Esophagus squamous epithelium (tissue), 5 donors: ENCODE measurements at regions not wholly inside any gene's neighbourhood (a gene's known extent, or its start where the extent isn't known, plus 50 kb on each side); places are given as distances from the start of the nearest gene placed in this dataset.
"Not testable (repeated sequence)": the region's sequence is repeated elsewhere in the genome, so short reads cannot be mapped to it uniquely, and the experiment has no call there.

Experiments used
- DNase-seq: peaks from one replicate; lab custom pipeline; 2025; lab: John Stamatoyannopoulos, UW
- H3K27ac ChIP-seq, 4 donors: fragments of 200-600 bp; sonication (generic); one replicate each; pipeline ENCODE4 v1.5.1; 2016 to 2019; ENCODE audit warnings: mild to moderate bottlenecking in 1 of 4
- H3K27me3 ChIP-seq, 4 donors: fragments of 200-600 bp; sonication (generic); 1 replicate in 3 of 4; 2 replicates in 1 of 4; pipeline versions ENCODE4 v1.5.1 to v1.6.0; 2017 to 2021; ENCODE audit warnings: antibody characterized with exemption in 1 of 4
- H3K36me3 ChIP-seq, 3 donors: fragments of 200-600 bp; sonication (generic); one replicate each; pipeline ENCODE4 v1.5.1; 2016 to 2019
- H3K4me1 ChIP-seq, 3 donors: fragments of 200-600 bp; sonication (generic); one replicate each; pipeline ENCODE4 v1.5.1; 2017 to 2019
- H3K4me3 ChIP-seq, 4 donors: fragments of 200-600 bp; sonication (generic); 1 replicate in 3 of 4; 2 replicates in 1 of 4; pipeline ENCODE4 v1.5.1; 2016 to 2019; ENCODE audit warnings: mild to moderate bottlenecking in 2 of 4, moderate library complexity in 1 of 4
- H3K9me3 ChIP-seq, 3 donors: fragments of 200-600 bp; sonication (generic); one replicate each; pipeline ENCODE4 v1.5.1; 2016 to 2019
- CTCF ChIP-seq, 6 experiments: fragments of 450-650 bp in 4 of 6; fragments of 200-600 bp in 2 of 6; sonication (generic) in 2 of 6; IDR thresholded peaks; one replicate each; pipeline ENCODE4 v1.5.1; 2016 to 2019; ENCODE audit warnings: antibody characterized with exemption in 6 of 6, mild to moderate bottlenecking in 4 of 6, moderate library complexity in 4 of 6
- POLR2A ChIP-seq, 4 donors: fragments of 450-650 bp; IDR thresholded peaks; one replicate each; pipeline ENCODE4 v1.6.1; 2017; ENCODE audit warnings: antibody characterized with exemption in 4 of 4, mild to moderate bottlenecking in 4 of 4, moderate library complexity in 3 of 4
- WGBS, 2 donors: methylation state at CpG; one replicate each; pipeline ENCODE4 v1.1.5; 2018; 5-methylcytosine and 5-hydroxymethylcytosine counted together
- intact Hi-C: fragments of 100-400 bp; cut with DNase I; formaldehyde crosslinking; loops from one replicate; pipeline ENCODE4 v1.15.0; 2022
- donor health status: DM: yes; HTN: yes; CAD: no.

DNA sequence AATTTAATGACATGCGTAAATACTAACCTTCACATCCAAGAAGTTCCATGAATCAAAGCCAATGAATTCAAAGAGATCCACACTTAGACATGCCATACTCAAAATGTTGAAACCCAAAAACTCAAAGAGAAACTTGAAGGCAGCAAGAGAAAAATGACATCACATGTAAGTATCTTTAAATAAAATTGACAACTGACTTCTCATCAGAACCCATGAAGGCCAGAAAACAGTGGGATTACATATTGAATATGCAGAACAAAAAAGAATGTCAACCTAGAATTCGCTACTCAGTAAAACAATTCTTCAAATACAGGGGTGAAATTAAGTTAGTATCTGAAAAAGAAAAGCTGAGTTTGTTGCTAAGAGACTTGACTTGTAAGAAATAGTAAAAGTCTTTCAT lies 953.9 kb upstream of the HS3ST1 start:
- Histone ChIP-seq H3K9me3 (peaks cover 0 to 8% (median 0%) of the 10 kb centered on the region in 3 donors), H3K4me3 (no peak overlapping the region), H3K27ac (no peak overlapping the region), H3K4me1 (no peaks in the 10 kb centered on the region), H3K36me3 (no peaks in the 10 kb centered on the region), H3K27me3 (no peaks in the 10 kb centered on the region)
- 72 to 76% methylated on average over 2 of the region's 2 CpGs for WGBS, 2 donors
- no peak for DNase-seq
- intact Hi-C loops, result no loop called here
- TF ChIP-seq POLR2A (IDR thresholded peaks at IDR 0.05), result no peak
- no peak for TF ChIP-seq CTCF (IDR thresholded peaks at IDR 0.05)

DNA sequence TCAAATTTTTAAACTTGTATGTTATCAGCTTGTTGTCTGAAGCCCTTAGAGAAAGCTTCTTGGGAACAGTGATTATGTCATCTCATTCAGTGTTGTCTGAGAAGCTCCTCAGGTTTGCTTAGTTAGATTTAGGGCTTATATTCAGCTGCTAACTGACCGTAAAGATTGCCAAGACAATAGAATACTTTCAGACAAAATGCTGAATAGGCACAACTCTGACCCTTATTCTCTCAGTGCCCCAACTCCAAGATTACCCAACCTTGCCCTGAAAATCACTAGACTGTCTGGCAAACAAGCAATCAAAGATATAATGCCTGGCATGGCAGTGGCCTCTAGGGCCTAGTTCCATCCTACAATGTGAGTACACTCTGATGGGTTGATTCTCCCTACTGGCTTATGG lies 950.5 kb upstream of the HS3ST1 start:
- Histone ChIP-seq H3K4me3 (no peak overlapping the region), H3K27ac (no peak overlapping the region), H3K36me3 (no peaks in the 10 kb centered on the region), H3K27me3 (no peaks in the 10 kb centered on the region), H3K9me3 (peaks cover 0 to 8% (median 0%) of the 10 kb centered on the region in 3 donors), H3K4me1 (no peaks in the 10 kb centered on the region)
- DNase-seq, result no peak
- intact Hi-C loops, result no loop called here
- whole genome bisulfite sequencing, 2 donors, result 100% methylated on average over 1 of the region's 1 CpG; no CpG with 5 or more reads in 1 of the 2 donors
- TF ChIP-seq CTCF (IDR thresholded peaks at IDR 0.05) (no peak), POLR2A (IDR thresholded peaks at IDR 0.05) (no peak)

DNA sequence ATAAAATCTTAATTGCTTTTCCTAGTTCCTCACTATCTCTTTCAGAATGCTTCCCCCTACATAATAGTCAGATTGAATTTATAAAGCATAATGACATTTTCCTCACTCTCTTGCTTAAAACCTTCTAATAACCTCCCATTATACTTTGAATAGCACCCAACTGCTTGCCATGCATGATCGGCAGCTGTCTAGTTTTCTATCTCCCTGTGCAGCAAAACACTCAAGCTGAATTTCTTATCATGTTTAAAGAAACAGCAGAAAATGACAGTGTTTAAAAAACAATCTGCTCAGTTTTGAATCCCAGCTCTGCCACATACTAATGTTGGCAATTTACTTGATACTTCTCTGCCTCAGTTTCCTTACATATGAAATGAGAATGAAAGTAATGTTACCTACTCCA lies 947.1 kb upstream of the HS3ST1 start:
- WGBS, 2 donors, result 69 to 79% methylated on average over 1 of the region's 1 CpG
- H3K4me3 ChIP-seq, result no peak overlapping the region
- no peak overlapping the region for H3K27ac ChIP-seq
- DNase-seq, result no peak
- no peak for TF ChIP-seq CTCF (IDR thresholded peaks at IDR 0.05)
- TF ChIP-seq POLR2A (IDR thresholded peaks at IDR 0.05), result no peak
- H3K27me3 ChIP-seq, result no peaks in the 10 kb centered on the region
- no peaks in the 10 kb centered on the region for H3K4me1 ChIP-seq
- no peaks in the 10 kb centered on the region for H3K36me3 ChIP-seq
- intact Hi-C loops, result no loop called here
- H3K9me3 ChIP-seq, result peaks cover 0 to 7% (median 0%) of the 10 kb centered on the region in 3 donors

- H3K27me3 ChIP-seq, H3K27ac ChIP-seq, H3K9me3 ChIP-seq, H3K4me3 ChIP-seq, DNase-seq, intact Hi-C loops, H3K36me3 ChIP-seq, H3K4me1 ChIP-seq: not testable (repeated sequence)
- WGBS, 2 donors, result 82 to 83% methylated on average over 4 to 6 of the region's 7 CpGs
Observed at GRCh38 chr4:12365869-12366268, 937.2 kb upstream of the HS3ST1 start.

DNA sequence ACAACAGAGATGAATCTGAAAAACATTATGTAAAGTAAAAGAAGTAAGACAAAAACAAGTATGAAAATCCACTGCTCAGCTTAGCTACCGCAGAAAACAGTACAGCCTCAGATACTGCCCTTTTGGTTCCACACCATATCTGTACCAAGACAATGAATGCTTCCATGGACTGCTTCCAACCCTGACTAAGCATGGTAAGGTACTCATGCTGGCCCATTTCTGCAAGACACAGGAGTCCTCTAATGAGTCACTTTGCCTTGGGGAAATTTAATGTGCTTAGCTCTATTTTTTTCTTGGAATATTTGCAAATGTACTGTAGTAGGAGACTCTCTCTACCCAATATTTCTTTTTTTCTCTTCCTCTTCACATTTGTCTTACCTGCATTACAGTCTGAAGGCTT lies 931.7 kb upstream of the HS3ST1 start:
- intact Hi-C loops, result no loop called here

More for the DNA sequence above, 931.7 kb upstream of the HS3ST1 start:
- Histone ChIP-seq H3K36me3 (no peaks in the 10 kb centered on the region), H3K27ac (no peak overlapping the region), H3K4me1 (no peaks in the 10 kb centered on the region), H3K9me3 (no peaks in the 10 kb centered on the region), H3K27me3 (no peaks in the 10 kb centered on the region), H3K4me3 (no peak overlapping the region)
- WGBS, 2 donors, result 70 to 73% methylated on average over 1 of the region's 1 CpG
- no peak for DNase-seq
- TF ChIP-seq CTCF (IDR thresholded peaks at IDR 0.05), result no peak
- no peak for TF ChIP-seq POLR2A (IDR thresholded peaks at IDR 0.05)
